Hepatocyte (in vitro differentiated cells): ENCODE measurements at regions not wholly inside any gene's neighbourhood (a gene's known extent, or its start where the extent isn't known, plus 50 kb on each side); places are given as distances from the start of the nearest gene placed in this dataset.

Experiments
- DNase-seq: peaks from one replicate; pipeline ENCODE4 v3.0.0-alpha.2; 2016; ENCODE audit warnings: low spot score
- H2AFZ ChIP-seq: fragments of 200-600 bp; sonication (generic); 2 replicates; pipeline ENCODE4 v1.6.0; 2016; ENCODE audit warnings: antibody characterized with exemption, mild to moderate bottlenecking
- H3K27ac ChIP-seq: fragments of 200-600 bp; sonication (generic); 2 replicates; pipeline ENCODE4 v1.5.1; 2016; ENCODE audit warnings: mild to moderate bottlenecking
- H3K27me3 ChIP-seq: fragments of 200-600 bp; sonication (generic); 2 replicates; pipeline ENCODE4 v1.6.1; 2016
- H3K36me3 ChIP-seq: fragments of 200-600 bp; sonication (generic); replicated peaks from 2 replicates; pipeline ENCODE4 v1.5.1; 2016; ENCODE audit warnings: low read depth; ENCODE audit not compliant: insufficient read depth
- H3K4me1 ChIP-seq: fragments of 200-600 bp; sonication (generic); 2 replicates; pipeline ENCODE4 v1.5.1; 2016; ENCODE audit warnings: mild to moderate bottlenecking, moderate library complexity; ENCODE audit not compliant: insufficient read depth
- H3K4me2 ChIP-seq: fragments of 200-600 bp; sonication (generic); 2 replicates; pipeline ENCODE4 v1.6.0; 2016
- H3K4me3 ChIP-seq: fragments of 200-600 bp; sonication (generic); 2 replicates; pipeline ENCODE4 v1.5.1; 2016; ENCODE audit warnings: mild to moderate bottlenecking
- H3K79me2 ChIP-seq: fragments of 200-600 bp; sonication (generic); 2 replicates; pipeline ENCODE4 v1.6.0; 2017; ENCODE audit warnings: mild to moderate bottlenecking
- H3K9me2 ChIP-seq: fragments of 200-600 bp; sonication (generic); replicated peaks from 2 replicates; pipeline ENCODE4 v1.6.0; 2017; ENCODE audit warnings: mild to moderate bottlenecking; ENCODE audit not compliant: insufficient read depth
- H3K9me3 ChIP-seq: fragments of 200-600 bp; sonication (generic); 2 replicates; pipeline ENCODE4 v1.5.1; 2016; ENCODE audit warnings: low read depth, mild to moderate bottlenecking
- H4K20me1 ChIP-seq: fragments of 200-600 bp; sonication (generic); 2 replicates; pipeline ENCODE4 v1.6.0; 2016; ENCODE audit warnings: mild to moderate bottlenecking; ENCODE audit not compliant: insufficient read depth, poor library complexity, severe bottlenecking
- EZH2 ChIP-seq: fragments of 200-600 bp; sonication (generic); IDR thresholded peaks from 2 replicates; pipeline ENCODE4 v1.6.1; 2016; ENCODE audit warnings: antibody characterized with exemption, mild to moderate bottlenecking, borderline replicate concordance
- EZH2phosphoT487 ChIP-seq: fragments of 200-600 bp; sonication (generic); IDR thresholded peaks from one replicate; pipeline ENCODE4 v1.6.1; 2018; ENCODE audit warnings: antibody characterized with exemption, mild to moderate bottlenecking, low read depth, moderate library complexity; ENCODE audit not compliant: unreplicated experiment, severe bottlenecking
- WGBS: methylation state at CpG from one replicate; pipeline ENCODE4 v1.1.6; 2016; ENCODE audit warnings: low lambda C conversion rate; ENCODE audit errors: missing lambda C conversion rate; 5-methylcytosine and 5-hydroxymethylcytosine counted together
- TF ChIP-seq, protein P1 (sequence below): fragments of 200-600 bp; sonication (generic); IDR thresholded peaks from 2 replicates; pipeline ENCODE4 v1.5.1; 2016; ENCODE audit warnings: antibody characterized with exemption, mild to moderate bottlenecking; ENCODE audit not compliant: poor library complexity

DNA sequence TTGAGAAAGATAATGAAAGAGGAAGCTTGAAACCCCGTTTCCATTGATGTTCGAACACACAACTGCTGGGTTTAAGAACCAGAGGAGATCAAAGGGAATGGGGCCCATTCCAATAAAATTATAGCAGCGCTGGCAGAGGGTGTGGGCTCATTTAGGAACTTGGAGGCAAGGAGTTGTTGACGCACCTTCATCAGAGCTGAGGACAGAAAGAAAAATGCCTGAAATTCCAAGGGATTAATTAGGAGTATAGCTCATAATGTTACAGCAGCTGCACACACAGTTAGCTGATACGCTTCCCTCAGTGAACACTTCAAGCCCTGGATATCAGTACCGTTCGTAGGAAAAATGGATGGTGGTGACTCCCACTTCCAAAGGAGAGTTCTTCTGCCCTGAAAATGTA, 127.2 kb downstream of the AXIN2 start:
- Histone ChIP-seq H3K9me2 (no peaks in the 10 kb centered on the region), H4K20me1 (no peaks in the 10 kb centered on the region), H3K4me1 (no peaks in the 10 kb centered on the region), H3K9me3 (no peaks in the 10 kb centered on the region), H3K27ac (peak overlapping the region; percentile 62), H3K4me2 (peak overlapping the region; percentile 56), H3K36me3 (no peaks in the 10 kb centered on the region), H3K79me2 (no peaks in the 10 kb centered on the region), H2AFZ (no peak overlapping the region), H3K27me3 (no peaks in the 10 kb centered on the region), H3K4me3 (no peak overlapping the region)
- peak; percentile 19 for DNase-seq
- 35% methylated on average over 7 of the region's 7 CpGs for WGBS
- no peak for TF ChIP-seq EZH2
- TF ChIP-seq, protein P1, sequence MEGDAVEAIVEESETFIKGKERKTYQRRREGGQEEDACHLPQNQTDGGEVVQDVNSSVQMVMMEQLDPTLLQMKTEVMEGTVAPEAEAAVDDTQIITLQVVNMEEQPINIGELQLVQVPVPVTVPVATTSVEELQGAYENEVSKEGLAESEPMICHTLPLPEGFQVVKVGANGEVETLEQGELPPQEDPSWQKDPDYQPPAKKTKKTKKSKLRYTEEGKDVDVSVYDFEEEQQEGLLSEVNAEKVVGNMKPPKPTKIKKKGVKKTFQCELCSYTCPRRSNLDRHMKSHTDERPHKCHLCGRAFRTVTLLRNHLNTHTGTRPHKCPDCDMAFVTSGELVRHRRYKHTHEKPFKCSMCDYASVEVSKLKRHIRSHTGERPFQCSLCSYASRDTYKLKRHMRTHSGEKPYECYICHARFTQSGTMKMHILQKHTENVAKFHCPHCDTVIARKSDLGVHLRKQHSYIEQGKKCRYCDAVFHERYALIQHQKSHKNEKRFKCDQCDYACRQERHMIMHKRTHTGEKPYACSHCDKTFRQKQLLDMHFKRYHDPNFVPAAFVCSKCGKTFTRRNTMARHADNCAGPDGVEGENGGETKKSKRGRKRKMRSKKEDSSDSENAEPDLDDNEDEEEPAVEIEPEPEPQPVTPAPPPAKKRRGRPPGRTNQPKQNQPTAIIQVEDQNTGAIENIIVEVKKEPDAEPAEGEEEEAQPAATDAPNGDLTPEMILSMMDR: no peak
- TF ChIP-seq EZH2phosphoT487: no peak

- 52% methylated on average over 4 of the region's 4 CpGs for WGBS
These were observed 127.9 kb downstream of the AXIN2 start for GRCh38 chr17:65433592-65433991.

GRCh38 chr17:65433157-65433556, 128.3 kb downstream of the AXIN2 start:
- Histone ChIP-seq H3K79me2 (no peaks in the 10 kb centered on the region), H3K27ac (no peak overlapping the region), H3K4me3 (no peak overlapping the region), H4K20me1 (no peaks in the 10 kb centered on the region), H3K9me2 (no peaks in the 10 kb centered on the region), H3K36me3 (no peaks in the 10 kb centered on the region), H3K9me3 (no peaks in the 10 kb centered on the region), H3K27me3 (no peaks in the 10 kb centered on the region), H3K4me1 (no peaks in the 10 kb centered on the region), H3K4me2 (no peak overlapping the region), H2AFZ (no peak overlapping the region)
- 75% methylated on average over 1 of the region's 1 CpG for WGBS
- no peak for TF ChIP-seq EZH2phosphoT487
- TF ChIP-seq EZH2: no peak
- TF ChIP-seq, protein P1: no peak
- DNase-seq: no peak

More at GRCh38 chr17:65433592-65433991, 127.9 kb downstream of the AXIN2 start:
- H3K36me3 ChIP-seq: no peaks in the 10 kb centered on the region
- peak overlapping the region; percentile 56 for H3K4me2 ChIP-seq
- no peaks in the 10 kb centered on the region for H4K20me1 ChIP-seq
- no peak overlapping the region for H2AFZ ChIP-seq
- DNase-seq: peak; percentile 45
- H3K27ac ChIP-seq: peak overlapping the region; percentile 62
- TF ChIP-seq, protein P1: no peak
- TF ChIP-seq EZH2phosphoT487 (no peak), EZH2 (no peak)
- no peak overlapping the region for H3K4me3 ChIP-seq
- H3K4me1 ChIP-seq: no peaks in the 10 kb centered on the region
- H3K9me3 ChIP-seq: no peaks in the 10 kb centered on the region
- no peaks in the 10 kb centered on the region for H3K79me2 ChIP-seq
- H3K27me3 ChIP-seq: no peaks in the 10 kb centered on the region
- no peaks in the 10 kb centered on the region for H3K9me2 ChIP-seq

GRCh38 chr17:65431116-65431515, 130.3 kb downstream of the AXIN2 start:
- no peaks in the 10 kb centered on the region for H3K4me1 ChIP-seq
- no peaks in the 10 kb centered on the region for H3K36me3 ChIP-seq
- H3K4me3 ChIP-seq: no peak overlapping the region
- H3K9me3 ChIP-seq: no peaks in the 10 kb centered on the region
- no peak overlapping the region for H3K27ac ChIP-seq
- DNase-seq: no peak
- WGBS: 93% methylated on average over 7 of the region's 7 CpGs
- no peaks in the 10 kb centered on the region for H3K27me3 ChIP-seq
- H3K79me2 ChIP-seq: no peaks in the 10 kb centered on the region
- no peak overlapping the region for H3K4me2 ChIP-seq
- no peaks in the 10 kb centered on the region for H3K9me2 ChIP-seq
- TF ChIP-seq EZH2phosphoT487 (no peak), EZH2 (no peak)
- TF ChIP-seq, protein P1: no peak
- no peak overlapping the region for H2AFZ ChIP-seq
- no peaks in the 10 kb centered on the region for H4K20me1 ChIP-seq
